GM18858 (cell line): ENCODE measurements at regions not wholly inside any gene's neighbourhood (a gene's known extent, or its start where the extent isn't known, plus 50 kb on each side); places are given as distances from the start of the nearest gene placed in this dataset.

Source experiments
- ATAC-seq: cut with Tn5 transposase; IDR thresholded peaks from one replicate; pipeline ENCODE4 v1.9.1; 2021; ENCODE audit not compliant: unreplicated experiment

DNA sequence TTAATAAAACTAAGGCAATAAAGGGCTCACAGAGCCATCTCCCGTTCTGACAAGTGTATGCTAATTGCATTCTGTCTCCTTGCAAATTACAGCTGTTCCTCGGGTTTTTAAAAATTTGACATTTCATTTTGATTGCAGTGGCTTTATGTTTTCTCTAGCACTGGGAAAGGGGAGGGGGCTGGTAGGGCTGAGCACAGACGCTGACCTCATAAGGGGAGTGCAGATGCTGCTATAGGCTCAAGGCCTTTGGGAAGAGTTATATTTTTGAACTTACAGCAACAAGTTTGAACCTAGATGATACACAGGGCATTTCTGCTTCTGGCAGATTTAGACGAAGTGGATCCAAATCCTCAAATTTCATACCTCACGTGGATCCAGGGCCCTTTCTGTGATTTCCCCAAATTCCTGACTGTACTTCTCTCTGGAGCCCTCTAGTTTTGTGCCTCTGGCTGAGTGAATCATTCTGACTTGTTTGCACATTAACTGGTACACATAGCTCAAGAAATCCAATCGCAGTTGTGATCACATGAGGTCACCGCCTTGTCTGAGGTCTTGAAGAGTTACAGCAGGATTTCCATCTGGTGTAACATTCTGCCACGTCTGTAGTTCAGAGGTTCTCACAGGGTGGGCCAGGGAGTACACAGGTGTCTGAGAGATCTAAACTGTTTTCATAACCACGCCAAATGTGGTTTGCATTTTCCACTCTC lies 230.3 kb downstream of the C1orf94 start:
- ATAC-seq = no peak

DNA sequence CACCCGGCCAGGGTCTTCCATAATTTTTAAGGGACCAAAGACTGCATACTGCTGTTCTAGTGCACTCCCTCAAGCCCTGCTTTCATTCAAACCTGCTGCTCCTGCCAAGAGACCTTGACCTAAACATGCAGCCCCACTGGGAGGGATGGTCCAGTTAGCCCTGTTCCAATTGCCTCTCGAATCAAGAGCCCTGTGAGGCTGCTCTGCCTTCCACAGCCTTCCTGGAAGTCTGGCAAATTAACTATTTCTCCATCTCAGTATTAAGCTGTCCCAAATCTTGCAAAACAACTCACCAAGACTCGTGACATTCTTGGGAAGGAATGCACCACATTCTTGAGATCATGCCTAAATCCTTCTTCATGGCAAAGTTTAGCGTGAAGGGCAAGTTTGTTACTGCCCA lies 231.3 kb downstream of the C1orf94 start:
- ATAC-seq = no peak

DNA sequence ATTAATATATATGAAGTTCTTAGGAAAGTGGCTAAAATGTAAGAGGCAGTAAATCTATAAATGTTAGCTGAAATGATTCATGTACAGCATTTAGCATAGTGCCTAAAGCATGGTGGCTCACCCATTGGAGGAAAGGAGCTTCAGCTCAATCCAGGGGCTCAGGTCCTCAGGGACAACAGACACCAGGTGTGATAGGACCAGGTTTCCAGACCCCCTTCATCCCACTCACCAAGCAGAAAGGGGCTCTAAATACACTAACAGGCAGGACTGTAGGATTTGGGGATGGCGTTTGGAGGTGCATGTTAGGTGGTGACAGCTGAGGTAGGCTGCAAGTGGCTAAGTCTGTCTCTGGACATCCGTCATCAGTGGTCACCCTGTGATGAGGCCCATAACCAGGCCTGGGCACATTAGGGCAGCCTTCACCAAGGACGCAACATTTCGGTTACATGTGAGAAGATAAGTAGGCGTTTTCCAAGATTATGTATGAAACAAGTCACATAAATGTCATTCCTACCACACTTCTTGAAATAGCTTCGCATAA lies 233.1 kb downstream of the C1orf94 start:
- no peak for ATAC-seq

DNA sequence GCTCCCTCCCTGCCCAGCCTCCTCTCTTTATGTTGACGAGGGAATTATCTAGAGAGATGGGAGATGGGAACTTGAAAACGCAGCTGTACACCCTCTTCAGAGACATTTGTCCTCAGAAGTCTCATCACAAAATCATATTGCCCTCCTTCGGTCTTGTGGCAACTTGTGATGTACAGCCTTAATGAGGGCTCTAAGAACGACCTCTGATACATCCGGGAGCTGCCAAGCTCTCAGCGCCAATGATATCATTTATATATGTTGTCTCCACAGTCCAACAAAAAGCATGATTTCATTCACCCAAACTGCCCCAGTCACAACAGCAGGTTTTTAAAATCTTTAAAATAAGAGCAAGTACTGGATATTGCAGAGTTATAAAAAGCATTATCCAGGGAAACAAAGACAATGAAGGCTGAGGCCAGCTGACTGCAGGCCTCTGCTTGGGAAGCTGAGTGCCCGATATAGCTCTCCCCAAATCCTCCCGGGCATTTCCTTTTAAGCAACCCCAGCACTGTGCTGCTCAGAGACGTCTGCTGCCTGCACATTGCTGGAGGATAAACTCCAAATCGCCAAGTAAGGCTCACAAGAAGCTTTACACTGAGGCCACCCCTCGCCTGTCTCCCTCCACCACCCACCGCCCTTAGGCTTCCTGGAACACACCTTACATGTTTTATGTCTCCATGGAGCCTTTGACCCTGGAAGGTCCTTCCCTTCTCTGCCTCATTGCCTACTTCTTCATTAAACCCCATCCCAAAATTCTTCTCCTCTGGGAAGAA lies 236.1 kb downstream of the C1orf94 start:
- ATAC-seq = no peak

DNA sequence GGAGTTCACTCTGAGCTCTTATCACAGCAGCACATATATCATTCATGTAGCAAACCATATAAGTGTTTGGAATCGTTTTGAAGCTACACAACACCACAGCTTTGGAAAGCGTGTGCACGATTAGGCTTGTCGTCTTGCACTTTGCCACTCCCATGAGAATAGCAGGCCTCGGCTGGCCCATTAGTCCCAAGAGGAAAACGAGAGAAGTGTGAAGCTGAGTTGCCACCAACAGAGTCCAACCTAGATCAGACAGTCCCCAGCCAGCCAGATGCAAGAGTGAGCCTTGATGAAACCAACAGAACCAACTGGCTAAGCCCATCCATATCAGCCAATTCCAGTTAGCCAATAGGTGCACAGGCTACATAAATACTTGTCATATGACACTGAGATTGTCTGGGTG lies 238.4 kb downstream of the C1orf94 start:
- ATAC-seq = no peak

DNA sequence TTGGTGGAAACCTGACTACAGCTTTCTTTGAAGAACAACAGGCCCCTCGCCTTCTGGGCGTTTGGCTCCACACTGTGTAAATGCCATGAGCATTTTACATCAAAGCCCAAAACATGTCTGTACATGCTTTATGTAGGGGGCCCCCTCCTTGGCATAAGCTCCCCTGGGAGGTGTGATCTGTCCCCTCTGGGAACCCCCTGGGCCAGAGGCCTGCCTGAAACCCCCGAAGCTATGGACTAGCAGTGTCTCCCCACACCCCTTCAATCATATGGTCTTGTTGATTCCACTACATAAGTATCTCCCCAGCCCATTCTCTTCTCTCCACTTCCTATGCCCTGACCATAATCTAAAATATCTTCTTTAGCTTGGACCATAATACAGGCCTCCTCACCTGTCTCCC lies 241.5 kb downstream of the C1orf94 start:
- ATAC-seq = no peak

DNA sequence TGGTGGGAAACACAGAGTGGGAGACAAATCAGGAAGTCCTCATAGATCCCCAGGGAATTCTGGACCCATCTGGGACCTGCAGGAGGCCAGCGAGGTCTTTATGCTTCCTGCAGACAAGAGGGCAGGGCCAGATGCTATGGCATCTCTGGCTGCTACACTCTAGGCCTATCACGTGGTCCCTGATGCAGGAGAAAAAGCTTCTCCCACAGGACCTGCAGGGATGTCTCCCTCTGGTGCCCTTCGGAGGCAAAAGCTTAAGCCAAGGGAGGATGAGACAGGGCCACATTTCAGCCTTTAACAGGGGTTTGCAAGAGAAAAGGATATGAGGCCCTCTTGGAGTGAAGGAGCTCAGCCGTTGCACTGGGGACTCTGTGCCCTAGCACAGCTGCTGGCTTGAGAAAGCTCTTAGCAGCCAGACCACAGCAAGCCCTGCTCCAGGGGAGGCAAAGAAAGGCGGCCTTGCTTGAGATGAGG lies 243.0 kb downstream of the C1orf94 start:
- ATAC-seq = no peak

DNA sequence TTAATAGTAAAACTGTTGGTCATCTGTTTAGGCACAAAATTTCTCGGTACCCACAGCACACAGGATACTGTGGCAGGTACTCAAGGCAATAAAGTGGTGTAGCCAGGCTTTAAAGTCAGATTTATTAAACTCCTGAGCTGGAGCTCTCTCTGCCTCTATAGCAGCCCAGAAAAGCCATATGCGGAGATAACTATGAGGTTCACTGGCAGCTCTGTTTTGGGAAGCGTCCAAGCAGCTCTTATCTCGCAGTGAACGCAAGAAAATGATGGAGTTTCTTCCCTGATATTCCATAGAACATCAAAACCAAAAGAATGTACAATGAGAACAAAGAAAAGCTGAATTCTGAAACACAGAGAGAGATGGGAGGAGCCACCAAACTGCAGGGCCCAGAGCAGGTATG lies 248.3 kb downstream of the C1orf94 start:
- no peak for ATAC-seq

DNA sequence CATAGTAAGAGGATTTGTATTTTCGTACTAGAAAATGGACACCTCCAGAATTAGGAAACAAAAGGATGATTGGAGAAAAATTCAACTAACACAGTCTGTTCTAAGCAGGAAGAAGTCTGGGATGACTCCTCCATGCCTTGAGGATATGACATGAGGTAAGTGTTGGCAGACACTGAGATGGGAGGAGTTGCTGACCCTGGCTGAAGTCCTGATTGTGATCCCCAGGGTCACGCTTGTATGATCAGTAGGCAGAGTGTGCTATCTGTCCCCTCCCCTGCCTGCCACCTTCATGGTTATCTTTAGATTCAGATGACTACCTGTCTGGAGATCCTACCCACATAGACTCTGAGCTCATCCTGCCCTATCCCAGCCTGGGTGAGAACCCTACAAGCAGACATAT lies 249.1 kb downstream of the C1orf94 start:
- ATAC-seq = no peak

DNA sequence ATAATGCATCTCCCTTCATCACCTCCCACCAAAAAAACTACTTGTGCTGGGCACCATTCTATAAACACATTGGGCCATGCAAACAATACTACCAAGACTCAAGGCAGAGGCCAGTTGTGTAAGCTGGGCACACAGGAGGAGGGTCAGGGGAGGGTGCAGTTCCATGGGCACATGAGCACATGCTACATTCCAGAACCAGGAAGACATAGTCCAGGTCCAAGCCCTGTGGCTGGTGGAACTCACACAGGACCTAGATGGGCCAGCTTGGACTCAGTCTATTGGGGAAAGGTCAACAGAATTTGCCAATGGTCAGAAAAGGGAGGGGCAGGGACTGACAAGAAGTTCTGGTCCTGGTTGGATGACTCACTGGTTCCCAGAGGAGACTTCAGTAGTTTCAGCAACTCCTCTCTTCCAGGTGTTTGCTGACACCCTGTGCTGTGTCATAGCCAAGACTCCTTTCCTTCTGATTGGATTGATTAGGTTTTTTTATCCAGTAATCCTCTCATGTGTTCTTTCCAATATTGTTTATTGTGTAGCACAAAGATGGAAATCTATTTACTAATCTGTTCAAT lies 249.7 kb downstream of the C1orf94 start:
- ATAC-seq = no peak

DNA sequence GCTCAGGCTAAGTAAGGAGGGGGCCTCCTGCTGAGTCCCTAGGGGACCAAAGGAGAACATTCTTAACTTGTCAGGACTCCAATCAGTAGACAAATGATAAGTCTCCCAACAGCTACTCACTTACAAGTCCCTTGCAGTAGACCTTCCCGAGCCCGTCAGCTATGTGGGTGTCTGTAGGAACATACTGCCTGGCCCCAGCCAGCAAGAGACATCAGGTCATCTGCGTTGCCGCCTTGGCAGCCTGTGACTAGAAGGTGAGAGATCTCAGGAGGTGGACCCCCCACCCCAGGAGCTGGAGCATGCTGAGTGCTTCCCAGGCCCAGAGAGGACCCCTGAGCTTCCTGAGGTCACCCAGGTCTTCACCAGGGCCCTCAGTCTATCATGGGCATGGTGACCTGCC lies 250.5 kb downstream of the C1orf94 start:
- no peak for ATAC-seq

DNA sequence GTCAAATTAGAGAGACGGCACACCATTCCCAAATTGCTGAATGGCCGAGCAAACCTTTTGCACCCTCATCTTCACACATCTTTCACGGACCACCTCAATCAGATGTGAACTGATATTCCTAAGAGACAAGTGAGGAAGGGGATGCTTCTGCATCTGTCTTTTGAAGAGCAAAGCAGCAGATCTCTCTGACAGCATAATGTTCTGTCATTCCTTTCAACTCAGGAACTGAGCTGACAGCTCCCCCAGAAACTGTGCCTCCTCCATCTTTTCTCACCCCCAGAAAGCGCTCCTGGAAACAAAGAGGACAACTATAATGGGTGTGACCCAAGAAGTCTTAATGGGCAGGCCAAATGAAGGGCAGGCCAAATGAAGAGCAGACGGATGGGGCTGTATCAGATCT lies 256.4 kb downstream of the C1orf94 start:
- no peak for ATAC-seq

DNA sequence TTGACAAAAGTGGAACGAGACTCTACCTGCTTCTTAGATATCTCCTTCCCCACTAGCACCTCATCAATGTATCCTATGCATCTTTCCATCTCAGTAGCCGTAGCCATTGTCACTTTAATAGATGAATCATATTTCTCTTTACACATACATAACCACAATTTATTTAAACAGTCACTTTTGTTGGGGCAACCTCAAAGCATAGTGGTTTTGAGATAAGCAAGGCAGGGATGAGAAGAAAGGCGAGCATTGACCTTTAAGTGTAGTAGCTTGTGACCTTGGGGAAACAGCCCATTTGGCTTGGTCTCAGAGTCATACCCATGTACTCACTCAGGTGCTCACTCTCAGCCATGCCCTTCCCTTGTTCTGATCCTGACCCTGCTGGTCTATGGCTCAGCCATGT lies 260.1 kb downstream of the C1orf94 start:
- no peak for ATAC-seq

DNA sequence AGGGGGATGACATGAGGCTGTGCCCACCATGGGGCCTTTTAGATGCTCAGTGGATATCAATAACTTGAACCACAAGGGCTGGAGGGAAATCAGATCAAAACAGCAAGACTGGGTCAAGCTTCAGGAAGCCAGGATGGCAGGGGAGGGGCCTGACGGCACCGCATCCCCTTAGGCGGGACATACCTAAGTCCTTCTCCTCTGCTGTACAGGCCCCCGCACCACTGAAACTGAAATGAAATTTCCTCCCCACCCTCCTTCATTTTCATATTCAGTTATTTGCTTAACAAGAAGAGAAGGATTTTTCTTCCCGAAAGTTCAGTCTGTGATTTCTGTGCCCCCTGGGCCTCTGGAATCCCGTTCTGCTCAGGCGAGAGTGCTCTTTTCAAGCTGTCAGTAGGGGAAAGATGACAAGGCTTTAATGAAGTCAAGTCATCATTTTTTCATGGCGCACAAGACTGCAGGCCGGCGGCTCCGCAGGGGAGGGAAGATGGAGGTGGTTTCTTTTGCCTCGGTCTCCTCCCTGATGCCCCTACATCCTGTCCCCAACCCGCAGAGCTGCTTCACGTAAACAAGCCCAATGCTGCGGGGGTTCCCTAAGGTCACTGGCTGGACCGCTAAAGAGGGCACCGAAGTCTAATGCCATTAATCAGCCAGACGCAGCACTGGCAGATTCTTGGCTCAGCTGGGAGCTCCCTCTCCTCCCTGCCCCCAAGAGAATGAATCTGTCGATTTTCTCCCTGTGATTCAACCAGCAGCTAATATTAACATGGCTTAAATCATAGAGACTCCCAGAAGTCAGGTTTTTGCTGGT lies 264.8 kb downstream of the C1orf94 start:
- no peak for ATAC-seq

DNA sequence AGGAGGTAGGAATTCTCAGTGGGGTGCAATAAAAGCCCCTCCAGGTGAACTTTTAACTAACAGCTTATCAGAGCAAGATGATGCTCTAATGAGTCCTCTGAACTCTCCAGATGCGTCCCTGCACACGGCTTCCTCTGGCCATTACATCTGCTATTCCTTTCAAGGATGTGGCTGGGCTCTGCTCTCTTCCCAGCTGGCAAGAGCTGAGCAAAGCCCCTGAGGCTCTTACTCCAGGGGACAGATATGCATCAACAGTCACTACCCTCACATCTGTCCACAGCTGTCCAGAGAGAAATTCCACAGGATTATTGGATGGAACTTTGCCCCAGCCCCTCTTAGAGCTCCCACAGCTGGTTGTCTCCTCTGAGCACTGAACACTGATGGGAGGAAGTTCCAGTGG lies 267.8 kb downstream of the C1orf94 start:
- ATAC-seq = no peak

DNA sequence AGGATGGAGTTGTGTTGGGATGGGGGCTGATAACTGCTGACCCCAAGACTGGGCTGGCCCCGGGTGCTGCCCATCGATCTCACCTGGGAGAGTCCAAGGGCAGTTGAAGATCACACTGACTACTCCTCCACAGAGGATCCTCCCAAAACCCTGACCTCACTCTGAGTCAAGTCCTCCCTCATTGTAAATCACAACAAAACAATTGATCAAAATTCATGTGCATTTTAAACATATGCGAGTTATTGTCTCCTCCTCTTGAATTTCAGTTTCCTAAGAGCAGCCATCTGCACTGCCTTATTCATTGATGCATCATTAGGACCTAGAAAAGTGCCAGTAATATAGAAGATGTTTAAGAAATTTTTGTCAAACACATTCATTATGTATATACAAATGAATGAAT lies 273.6 kb downstream of the C1orf94 start:
- ATAC-seq = no peak

DNA sequence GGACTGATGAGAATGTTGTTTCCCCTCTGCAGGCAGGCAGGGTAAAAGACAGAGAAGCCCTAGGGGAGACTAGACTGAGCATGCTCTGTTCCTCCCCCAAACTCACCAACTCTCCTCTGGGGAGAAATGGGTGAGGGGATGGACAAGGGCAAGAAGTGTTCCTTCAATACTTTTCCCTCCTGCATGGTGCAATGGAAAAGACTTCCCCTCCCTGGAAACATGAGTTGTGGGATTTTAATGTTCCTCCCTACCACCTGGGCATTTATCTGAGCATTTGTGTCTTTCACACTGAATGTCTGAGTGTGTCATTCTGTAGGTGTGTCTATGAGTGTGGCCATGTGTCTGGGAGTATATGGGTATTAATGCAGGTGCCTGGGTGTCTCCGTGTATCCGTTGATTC lies 275.7 kb downstream of the C1orf94 start:
- ATAC-seq = no peak

DNA sequence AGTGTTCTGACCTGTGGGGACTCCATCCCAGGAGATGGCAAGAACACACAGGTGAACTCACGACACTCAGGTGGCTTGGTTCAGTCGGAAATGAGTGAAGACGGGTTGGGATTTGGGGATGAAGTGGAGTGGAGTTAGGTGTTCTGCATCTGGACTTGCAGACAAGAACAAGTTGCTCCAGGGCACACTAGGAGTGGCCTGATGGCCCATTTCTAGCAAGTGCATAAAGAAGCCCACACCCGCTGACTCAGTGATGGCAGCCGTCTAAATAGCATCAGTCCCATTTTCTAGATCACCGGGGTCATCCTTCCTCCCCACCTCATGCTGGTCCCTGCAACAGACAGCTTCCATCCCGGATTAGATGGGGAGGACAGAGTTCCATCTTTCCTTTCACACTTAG lies 278.4 kb downstream of the C1orf94 start:
- no peak for ATAC-seq

DNA sequence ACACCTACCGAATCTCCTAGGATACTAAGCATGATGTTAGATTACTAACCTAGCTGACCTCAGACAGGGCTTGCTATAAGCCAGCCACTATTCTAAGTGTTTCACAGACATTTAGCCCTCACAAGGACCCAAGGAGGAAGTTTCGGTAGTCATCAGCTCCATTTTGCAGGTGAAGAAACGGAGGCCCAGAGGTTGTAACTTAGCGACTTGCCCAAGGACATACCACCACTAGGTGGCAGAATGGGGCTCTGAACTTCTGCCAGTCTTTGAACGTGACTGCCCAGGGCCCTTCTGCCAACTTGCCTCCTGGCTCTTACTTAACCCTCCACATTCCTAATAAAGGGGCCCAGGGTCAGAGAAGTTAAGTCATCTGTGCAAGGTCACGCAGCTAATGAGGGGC lies 283.5 kb downstream of the C1orf94 start:
- no peak for ATAC-seq

DNA sequence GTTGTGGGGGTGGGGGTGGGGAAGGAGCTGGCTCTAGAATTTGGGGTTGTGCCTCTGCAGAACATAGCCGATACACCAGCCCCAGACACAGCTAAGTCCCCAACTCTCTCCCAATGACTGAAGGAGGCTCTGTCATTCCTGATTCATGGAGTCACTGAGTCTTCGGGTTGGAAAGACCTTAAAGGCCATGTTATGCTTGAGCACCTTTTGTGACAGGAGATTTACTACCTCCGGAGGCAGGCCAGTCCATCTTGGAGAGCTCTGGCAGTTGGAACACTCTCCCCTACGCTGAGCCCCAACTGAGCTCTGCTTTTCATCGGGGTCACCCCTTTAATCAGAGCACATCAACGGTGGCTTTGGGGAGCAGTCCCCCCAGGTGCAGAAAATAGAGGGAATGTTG lies 284.4 kb upstream of the GJB5 start:
- no peak for ATAC-seq

DNA sequence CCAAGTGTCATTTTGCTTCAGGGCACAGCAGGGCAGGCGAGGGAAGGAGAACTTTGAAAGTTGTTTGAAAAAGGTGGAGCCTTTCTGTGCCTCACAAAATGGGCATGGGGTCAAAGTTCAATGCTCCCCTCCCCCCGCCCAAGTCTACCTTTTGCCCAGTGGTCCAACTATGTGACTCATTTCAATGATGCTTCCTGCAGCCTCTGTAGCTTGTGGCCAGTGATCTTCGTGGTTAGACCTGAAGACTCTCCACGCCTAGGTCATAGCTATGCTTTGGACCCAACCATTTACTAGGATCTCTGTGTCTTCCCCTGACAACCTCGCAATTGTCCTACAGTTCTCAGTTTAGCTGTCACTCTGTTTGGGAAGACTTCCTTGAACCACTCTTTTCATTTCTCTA lies 280.3 kb upstream of the GJB5 start:
- no peak for ATAC-seq
